Upper lobe of left lung (tissue), 4 donors: ENCODE measurements at regions not wholly inside any gene's neighbourhood (a gene's known extent, or its start where the extent isn't known, plus 50 kb on each side); places are given as distances from the start of the nearest gene placed in this dataset.

Experiments
- POLR2A ChIP-seq, 4 donors: fragments of 450-650 bp; IDR thresholded peaks; one replicate each; pipeline ENCODE4 v1.5.1; 2016 to 2017; ENCODE audit warnings: antibody characterized with exemption in 4 of 4, mild to moderate bottlenecking in 2 of 4
- TF ChIP-seq, protein P1 (sequence below), 6 experiments: fragments of 450-650 bp in 4 of 6; fragments of 200-600 bp in 2 of 6; sonication (generic) in 2 of 6; IDR thresholded peaks; one replicate each; pipeline ENCODE4 v1.5.1; 2016 to 2019; ENCODE audit warnings: antibody characterized with exemption in 6 of 6

- TF ChIP-seq POLR2A (IDR thresholded peaks at IDR 0.05) = no peak
- TF ChIP-seq, protein P1, sequence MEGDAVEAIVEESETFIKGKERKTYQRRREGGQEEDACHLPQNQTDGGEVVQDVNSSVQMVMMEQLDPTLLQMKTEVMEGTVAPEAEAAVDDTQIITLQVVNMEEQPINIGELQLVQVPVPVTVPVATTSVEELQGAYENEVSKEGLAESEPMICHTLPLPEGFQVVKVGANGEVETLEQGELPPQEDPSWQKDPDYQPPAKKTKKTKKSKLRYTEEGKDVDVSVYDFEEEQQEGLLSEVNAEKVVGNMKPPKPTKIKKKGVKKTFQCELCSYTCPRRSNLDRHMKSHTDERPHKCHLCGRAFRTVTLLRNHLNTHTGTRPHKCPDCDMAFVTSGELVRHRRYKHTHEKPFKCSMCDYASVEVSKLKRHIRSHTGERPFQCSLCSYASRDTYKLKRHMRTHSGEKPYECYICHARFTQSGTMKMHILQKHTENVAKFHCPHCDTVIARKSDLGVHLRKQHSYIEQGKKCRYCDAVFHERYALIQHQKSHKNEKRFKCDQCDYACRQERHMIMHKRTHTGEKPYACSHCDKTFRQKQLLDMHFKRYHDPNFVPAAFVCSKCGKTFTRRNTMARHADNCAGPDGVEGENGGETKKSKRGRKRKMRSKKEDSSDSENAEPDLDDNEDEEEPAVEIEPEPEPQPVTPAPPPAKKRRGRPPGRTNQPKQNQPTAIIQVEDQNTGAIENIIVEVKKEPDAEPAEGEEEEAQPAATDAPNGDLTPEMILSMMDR (IDR thresholded peaks at IDR 0.05) = no peak
Measured at GRCh38 chr2:177056481-177056929, 156.1 kb upstream of the HNRNPA3 start.
